ENCODE measurements at regions not wholly inside any gene's neighbourhood (a gene's known extent, or its start where the extent isn't known, plus 50 kb on each side); places are given as distances from the start of the nearest gene placed in this dataset.
A peak's percentile ranks its signal among the peaks of the same experiment; 100 is the strongest.
"Not testable (repeated sequence)": the region's sequence is repeated elsewhere in the genome, so short reads cannot be mapped to it uniquely, and the experiment has no call there.

- no peak for DNase-seq
Measured at GRCh38 chr3:67940210-67940952, 286.0 kb upstream of the SUCLG2 start.

- no peak for DNase-seq
Measured at GRCh38 chr3:67937498-67938118, 283.2 kb upstream of the SUCLG2 start.

- DNase-seq: not testable (repeated sequence)
Measured at GRCh38 chr3:67930394-67930793, 276.0 kb upstream of the SUCLG2 start.

- DNase-seq: no peak
Measured at GRCh38 chr3:67923796-67924195, 269.4 kb upstream of the SUCLG2 start.

GRCh38 chr3:67920969-67921368, 266.6 kb upstream of the SUCLG2 start:
- DNase-seq: no peak

GRCh38 chr3:67920311-67920710, 265.9 kb upstream of the SUCLG2 start:
- no peak for DNase-seq

GRCh38 chr3:67916353-67916752, 261.9 kb upstream of the SUCLG2 start:
- DNase-seq: no peak

GRCh38 chr3:67907735-67908134, 253.3 kb upstream of the SUCLG2 start:
- DNase-seq: no peak

- no peak for DNase-seq
Measured at GRCh38 chr3:67906261-67906660, 251.8 kb upstream of the SUCLG2 start.

GRCh38 chr3:67901681-67902080, 247.3 kb upstream of the SUCLG2 start:
- peak; percentile 40 for DNase-seq

GRCh38 chr3:67898916-67899315, 244.5 kb upstream of the SUCLG2 start:
- no peak for DNase-seq

GRCh38 chr3:67897351-67898336, 243.2 kb upstream of the SUCLG2 start:
- no peak for DNase-seq

- DNase-seq: no peak
Measured at GRCh38 chr3:67896130-67896529, 241.7 kb upstream of the SUCLG2 start.

- no peak for DNase-seq
Measured at GRCh38 chr3:67894510-67894909, 240.1 kb upstream of the SUCLG2 start.

GRCh38 chr3:67884345-67884744, 229.9 kb upstream of the SUCLG2 start:
- DNase-seq: no peak

- DNase-seq: no peak
Measured at GRCh38 chr3:67883766-67884165, 229.4 kb upstream of the SUCLG2 start.

GRCh38 chr3:67882981-67883380, 228.6 kb upstream of the SUCLG2 start:
- DNase-seq: no peak

GRCh38 chr3:67876261-67876660, 221.8 kb upstream of the SUCLG2 start:
- DNase-seq: no peak

GRCh38 chr3:67875858-67876257, 221.4 kb upstream of the SUCLG2 start:
- no peak for DNase-seq

- DNase-seq: no peak
Measured at GRCh38 chr3:67875338-67875737, 220.9 kb upstream of the SUCLG2 start.

GRCh38 chr3:67870477-67870876, 216.1 kb upstream of the SUCLG2 start:
- DNase-seq: no peak

GRCh38 chr3:67866571-67866970, 212.2 kb upstream of the SUCLG2 start:
- DNase-seq: no peak

- DNase-seq: no peak
Measured at GRCh38 chr3:67864587-67865183, 210.3 kb upstream of the SUCLG2 start.
